GM12878 (cell line): ENCODE measurements at regions not wholly inside any gene's neighbourhood (a gene's known extent, or its start where the extent isn't known, plus 50 kb on each side); places are given as distances from the start of the nearest gene placed in this dataset.
"Not testable (repeated sequence)": the region's sequence is repeated elsewhere in the genome, so short reads cannot be mapped to it uniquely, and the experiment has no call there.

Source experiments
- ATAC-seq: fragments of 200-7000 bp; cut with Tn5 transposase; 3 replicates; pipeline ENCODE4 v1.9.1; 2020; ENCODE audit warnings: mild to moderate bottlenecking, moderate library complexity
- BruUV-seq: library from RNA; stranded (reverse); fragments of 400-500 nt; replicated peaks from 2 replicates; lab custom pipeline; 2021; lab: Mats Ljungman, UMichigan
- CTCF ChIA-PET: fragments of 300-600 bp; sonication (Branson Sonifier 250); formaldehyde crosslinking; extraction: SDS; loops from one replicate; lab custom pipeline; 2021; ENCODE audit warnings: inconsistent platforms; lab: Yijun Ruan, JAX
- POLR2A ChIA-PET: fragments of 350-600 bp; formaldehyde crosslinking; extraction: SDS; loops from one replicate; lab custom pipeline; 2021; ENCODE audit warnings: inconsistent platforms; lab: Charles Lee
- RAD21 ChIA-PET: fragments of 300-600 bp; sonication (Branson Sonifier 250); formaldehyde crosslinking; loops from one replicate; lab custom pipeline; 2023; ENCODE audit warnings: antibody characterized with exemption; ENCODE audit not compliant: unreplicated experiment; lab: Charles Lee
- SMC1A ChIA-PET: fragments of 300-600 bp; sonication (Branson Sonifier 250); formaldehyde crosslinking; loops from one replicate; lab custom pipeline; 2023; ENCODE audit not compliant: unreplicated experiment, uncharacterized antibody; lab: Charles Lee
- DNase-seq: peaks from one replicate; pipeline ENCODE4 v3.0.0-alpha.2; 2011; ENCODE audit warnings: low read depth, low spot score
- FAIRE-seq: peaks from 3 replicates; lab custom pipeline; 2011; peaks lifted over from hg19 to GRCh38; lab: Jason Lieb, UNC
- H2AFZ ChIP-seq: 2 replicates; pipeline ENCODE4 v1.6.0; 2011; ENCODE audit warnings: low read depth, low read length, control low read depth; ENCODE audit not compliant: control insufficient read depth
- H3K27ac ChIP-seq: 2 replicates; pipeline ENCODE4 v1.5.1; 2011; ENCODE audit warnings: control low read depth; ENCODE audit not compliant: control insufficient read depth, insufficient read depth
- H3K27me3 ChIP-seq, 2 experiments: replicated peaks in 1 of 2; 2 replicates each; pipeline versions ENCODE4 v1.6.0 to v1.6.1; 2011; ENCODE audit warnings: low read length in 1 of 2; ENCODE audit not compliant: control insufficient read depth in 2 of 2, insufficient read depth in 2 of 2
- H3K36me3 ChIP-seq, 2 experiments: 2 replicates each; pipeline ENCODE4 v1.5.1; 2011; ENCODE audit warnings: low read length in 1 of 2; ENCODE audit not compliant: control insufficient read depth in 2 of 2, insufficient read depth in 2 of 2
- H3K4me1 ChIP-seq: 2 replicates; pipeline ENCODE4 v1.6.1; 2011; ENCODE audit warnings: mild to moderate bottlenecking, low read length, moderate library complexity, mixed read lengths; ENCODE audit not compliant: control insufficient read depth, insufficient read depth
- H3K4me2 ChIP-seq: 2 replicates; pipeline ENCODE4 v1.6.0; 2011; ENCODE audit warnings: control low read depth; ENCODE audit not compliant: control insufficient read depth, insufficient read depth
- H3K4me3 ChIP-seq: fragments of 200-600 bp; sonication (generic); 2 replicates; pipeline ENCODE4 v1.5.1; 2016
- H3K79me2 ChIP-seq: 2 replicates; pipeline ENCODE4 v1.6.0; 2011; ENCODE audit warnings: low read length; ENCODE audit not compliant: control insufficient read depth, insufficient read depth
- H3K9ac ChIP-seq: 2 replicates; pipeline ENCODE4 v1.8.0; 2011; ENCODE audit warnings: low read length, control low read depth, mixed read lengths; ENCODE audit not compliant: control insufficient read depth, insufficient read depth
- H3K9me3 ChIP-seq: replicated peaks from 3 replicates; pipeline ENCODE4 v1.5.1; 2011; ENCODE audit warnings: mild to moderate bottlenecking, low read length; ENCODE audit not compliant: control insufficient read depth, insufficient read depth
- H4K20me1 ChIP-seq: 2 replicates; pipeline ENCODE4 v1.6.0; 2011; ENCODE audit not compliant: control insufficient read depth, insufficient read depth
- CBFB ChIP-seq: IDR thresholded peaks from 2 replicates; pipeline ENCODE4 v1.6.1; 2016; ENCODE audit warnings: antibody characterized with exemption, low read depth
- ETV6 ChIP-seq, 2 experiments: fragments of 450-650 bp in 1 of 2; IDR thresholded peaks in 1 of 2; conservative IDR thresholded peaks in 1 of 2; 2 replicates each; pipeline ENCODE4 v1.6.1; 2014; ENCODE audit warnings: antibody characterized with exemption in 1 of 2, borderline replicate concordance in 1 of 2, low read depth in 1 of 2, mild to moderate bottlenecking in 1 of 2, moderate library complexity in 1 of 2
- JUNB ChIP-seq: IDR thresholded peaks from 2 replicates; pipeline ENCODE4 v1.6.1; 2016; ENCODE audit warnings: antibody characterized with exemption, mild to moderate bottlenecking
- LARP7 ChIP-seq: fragments of 450-650 bp; IDR thresholded peaks from 2 replicates; pipeline ENCODE4 v1.6.1; 2017; ENCODE audit warnings: mild to moderate bottlenecking
- SMAD5 ChIP-seq: IDR thresholded peaks from 2 replicates; pipeline ENCODE4 v1.6.1; 2016; ENCODE audit warnings: antibody characterized with exemption, low read depth
- SMARCA5 ChIP-seq: fragments of 450-650 bp; IDR thresholded peaks from 2 replicates; pipeline ENCODE4 v1.6.1; 2017; ENCODE audit warnings: mild to moderate bottlenecking
- WGBS: methylation state at CpG from one replicate; pipeline ENCODE4 v1.1.6; 2016; ENCODE audit warnings: low lambda C conversion rate; ENCODE audit not compliant: insufficient replicate concordance, insufficient coverage; ENCODE audit errors: missing lambda C conversion rate; 5-methylcytosine and 5-hydroxymethylcytosine counted together
- in situ Hi-C: fragments of 300-500 bp; cut with MboI; formaldehyde crosslinking; loops from 9 replicates; pipeline ENCODE4 v1.14.3; 2018; ENCODE audit warnings: mixed read lengths
- intact Hi-C: fragments of 100-400 bp; cut with micrococcal nuclease; formaldehyde crosslinking; loops from one replicate; pipeline ENCODE4 v1.14.2; 2022; ENCODE audit not compliant: unreplicated experiment
- TF ChIP-seq, protein P1 (sequence below): fragments of 450-650 bp; IDR thresholded peaks from 2 replicates; pipeline ENCODE4 v1.6.1; 2017; ENCODE audit warnings: low read depth, mild to moderate bottlenecking, moderate library complexity
- TF ChIP-seq, protein P2 (sequence below): fragments of 150-350 bp; IDR thresholded peaks from 2 replicates; pipeline ENCODE4 v1.6.1; 2014; ENCODE audit warnings: mild to moderate bottlenecking, low read depth, low read length

DNA sequence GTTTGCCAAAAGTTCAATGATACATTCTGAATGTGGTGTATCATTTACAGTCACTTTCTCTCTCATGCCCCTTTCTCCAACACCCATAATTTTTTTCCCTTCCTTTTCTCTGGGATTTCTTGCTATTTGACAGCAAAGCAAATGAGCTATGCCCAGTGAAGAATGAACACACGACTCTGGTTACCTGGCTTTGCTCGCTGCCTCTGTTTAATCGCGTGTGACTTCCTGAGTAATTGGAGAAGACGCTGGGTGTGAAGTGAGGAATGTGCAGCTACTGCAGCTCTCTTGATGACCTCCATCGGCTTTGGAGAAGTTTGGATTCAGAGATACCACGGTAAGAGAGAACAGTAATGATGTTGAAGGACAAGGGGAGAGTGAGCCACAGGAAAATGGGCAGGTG lies 651.8 kb downstream of the KIF4B start:
- intact Hi-C loops (no loop called here), in situ Hi-C loops (no loop called here)
- ChIA-PET SMC1A (no interaction called here), POLR2A (interaction anchor here (0.7 kb wide), 1 partner anchor 808 kb away, joined by 3 read pairs; no protein-coding TSS in a partner anchor), CTCF (interaction anchor here (0.6 kb wide), 1 partner anchor 40 kb away, joined by 3 read pairs; no protein-coding TSS in a partner anchor), RAD21 (no interaction called here)
- H3K4me3 ChIP-seq, result no peak overlapping the region
- H3K27me3 ChIP-seq, result no peaks in the 10 kb centered on the region
- DNase-seq, result no peak
- no peak for FAIRE-seq
- H3K9ac ChIP-seq, result no peak overlapping the region
- BruUV-seq, result no TSS peak
- no peaks in the 10 kb centered on the region for H4K20me1 ChIP-seq
- no peaks in the 10 kb centered on the region for H3K36me3 ChIP-seq
- H2AFZ ChIP-seq, result no peak overlapping the region
- H3K9me3 ChIP-seq, result no peaks in the 10 kb centered on the region
- no peak overlapping the region for H3K4me2 ChIP-seq
- no peaks in the 10 kb centered on the region for H3K4me1 ChIP-seq
- ATAC-seq, result no peak
- no peak for TF ChIP-seq SMARCA5
- TF ChIP-seq, protein P1, sequence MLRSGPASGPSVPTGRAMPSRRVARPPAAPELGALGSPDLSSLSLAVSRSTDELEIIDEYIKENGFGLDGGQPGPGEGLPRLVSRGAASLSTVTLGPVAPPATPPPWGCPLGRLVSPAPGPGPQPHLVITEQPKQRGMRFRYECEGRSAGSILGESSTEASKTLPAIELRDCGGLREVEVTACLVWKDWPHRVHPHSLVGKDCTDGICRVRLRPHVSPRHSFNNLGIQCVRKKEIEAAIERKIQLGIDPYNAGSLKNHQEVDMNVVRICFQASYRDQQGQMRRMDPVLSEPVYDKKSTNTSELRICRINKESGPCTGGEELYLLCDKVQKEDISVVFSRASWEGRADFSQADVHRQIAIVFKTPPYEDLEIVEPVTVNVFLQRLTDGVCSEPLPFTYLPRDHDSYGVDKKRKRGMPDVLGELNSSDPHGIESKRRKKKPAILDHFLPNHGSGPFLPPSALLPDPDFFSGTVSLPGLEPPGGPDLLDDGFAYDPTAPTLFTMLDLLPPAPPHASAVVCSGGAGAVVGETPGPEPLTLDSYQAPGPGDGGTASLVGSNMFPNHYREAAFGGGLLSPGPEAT, result no peak
- TF ChIP-seq, protein P2, sequence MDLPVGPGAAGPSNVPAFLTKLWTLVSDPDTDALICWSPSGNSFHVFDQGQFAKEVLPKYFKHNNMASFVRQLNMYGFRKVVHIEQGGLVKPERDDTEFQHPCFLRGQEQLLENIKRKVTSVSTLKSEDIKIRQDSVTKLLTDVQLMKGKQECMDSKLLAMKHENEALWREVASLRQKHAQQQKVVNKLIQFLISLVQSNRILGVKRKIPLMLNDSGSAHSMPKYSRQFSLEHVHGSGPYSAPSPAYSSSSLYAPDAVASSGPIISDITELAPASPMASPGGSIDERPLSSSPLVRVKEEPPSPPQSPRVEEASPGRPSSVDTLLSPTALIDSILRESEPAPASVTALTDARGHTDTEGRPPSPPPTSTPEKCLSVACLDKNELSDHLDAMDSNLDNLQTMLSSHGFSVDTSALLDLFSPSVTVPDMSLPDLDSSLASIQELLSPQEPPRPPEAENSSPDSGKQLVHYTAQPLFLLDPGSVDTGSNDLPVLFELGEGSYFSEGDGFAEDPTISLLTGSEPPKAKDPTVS, result no peak
- TF ChIP-seq JUNB, result no peak
- TF ChIP-seq ETV6 (conservative IDR thresholded peaks at IDR 0.05 in 1 of 2, IDR thresholded peaks at IDR 0.05 in 1 of 2; ENCODE audit: borderline replicate concordance in 1 of 2, low read depth in 1 of 2), result no peak
- TF ChIP-seq SMAD5, result no peak
- no peak for TF ChIP-seq CBFB
- no peak for TF ChIP-seq LARP7
- H3K79me2 ChIP-seq, result no peaks in the 10 kb centered on the region
- no peak overlapping the region for H3K27ac ChIP-seq
- 43% methylated on average over 7 of the region's 7 CpGs for WGBS

DNA sequence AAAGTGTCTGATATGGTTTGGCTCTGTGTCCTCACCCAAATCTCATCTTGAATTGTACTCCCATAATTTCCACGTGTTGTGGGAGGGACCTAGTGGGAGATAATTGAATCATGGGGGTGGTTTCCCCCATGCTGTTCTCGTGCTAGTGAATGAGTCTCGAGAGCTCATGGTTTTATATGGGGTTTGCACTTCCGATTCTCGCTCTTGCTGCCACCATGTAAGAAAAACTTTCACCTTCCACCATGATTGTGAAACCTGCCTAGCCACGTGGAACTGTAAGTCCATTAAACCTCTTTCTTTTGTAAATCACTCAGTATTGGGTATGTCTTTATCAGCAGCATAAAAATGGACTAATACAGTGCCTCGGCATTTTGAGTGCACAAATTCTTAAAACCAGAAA lies 655.0 kb upstream of the SGCD start:
- FAIRE-seq, DNase-seq, H3K79me2 ChIP-seq, H3K4me1 ChIP-seq, RAD21 ChIA-PET, H3K4me3 ChIP-seq, H4K20me1 ChIP-seq, ATAC-seq, H3K4me2 ChIP-seq, in situ Hi-C loops, H3K27me3 ChIP-seq, CTCF ChIA-PET, intact Hi-C loops, H3K36me3 ChIP-seq, POLR2A ChIA-PET, H3K9me3 ChIP-seq, H3K27ac ChIP-seq, H3K9ac ChIP-seq, H2AFZ ChIP-seq, BruUV-seq: not testable (repeated sequence)
- SMC1A ChIA-PET, result interaction anchor here (1.5 kb wide), 1 partner anchor 14 kb away, joined by 3 read pairs; no protein-coding TSS in a partner anchor
- 13% methylated on average over 7 of the region's 7 CpGs for WGBS
